ENCODE measurements at regions not wholly inside any gene's neighbourhood (a gene's known extent, or its start where the extent isn't known, plus 50 kb on each side); places are given as distances from the start of the nearest gene placed in this dataset.

GRCh38 chr15:35686347-35686746 is 140.4 kb upstream of the DPH6 start:
- H3K4me3 ChIP-seq (ENCODE audit: low read length), result no peak overlapping the region
- no peaks in the 10 kb centered on the region for H3K4me1 Mint-ChIP-seq
- H3K4me3 Mint-ChIP-seq, result no peak overlapping the region
- H3K9me3 Mint-ChIP-seq, result peaks cover 0 to 12% of the 10 kb centered on the region in 2 donors
- DNase-seq (no peak), ATAC-seq (no peak)
- peaks cover 10 to 16% of the 10 kb centered on the region in 2 donors for H3K27me3 Mint-ChIP-seq (ENCODE audit: low read depth in 2 of 2)
- H3K27me3 ChIP-seq (ENCODE audit: control insufficient read depth, insufficient read depth, low read length), result no peaks in the 10 kb centered on the region
- no peak overlapping the region for H3K27ac ChIP-seq (ENCODE audit: low read length)
- 86% methylated on average over 1 of the region's 1 CpG for WGBS (ENCODE audit: insufficient coverage)
- intact Hi-C loops (cut with micrococcal nuclease), result no loop called here
- H3K36me3 Mint-ChIP-seq, result peaks cover 5% of the 10 kb centered on the region
- H3K36me3 ChIP-seq (ENCODE audit: control insufficient read depth, insufficient read depth, low read length), result no peaks in the 10 kb centered on the region
- no peak overlapping the region for H3K27ac Mint-ChIP-seq
- no peak for TF ChIP-seq CTCF (IDR thresholded peaks at IDR 0.05)
- no peaks in the 10 kb centered on the region for H3K9me3 ChIP-seq (ENCODE audit: control insufficient read depth, insufficient read depth, low read length)
- no peaks in the 10 kb centered on the region for H3K4me1 ChIP-seq (ENCODE audit: control insufficient read depth, insufficient read depth, low read length)

- intact Hi-C loops (cut with micrococcal nuclease), result no loop called here
These were observed 143.3 kb upstream of the DPH6 start for GRCh38 chr15:35689266-35689665.

DNA sequence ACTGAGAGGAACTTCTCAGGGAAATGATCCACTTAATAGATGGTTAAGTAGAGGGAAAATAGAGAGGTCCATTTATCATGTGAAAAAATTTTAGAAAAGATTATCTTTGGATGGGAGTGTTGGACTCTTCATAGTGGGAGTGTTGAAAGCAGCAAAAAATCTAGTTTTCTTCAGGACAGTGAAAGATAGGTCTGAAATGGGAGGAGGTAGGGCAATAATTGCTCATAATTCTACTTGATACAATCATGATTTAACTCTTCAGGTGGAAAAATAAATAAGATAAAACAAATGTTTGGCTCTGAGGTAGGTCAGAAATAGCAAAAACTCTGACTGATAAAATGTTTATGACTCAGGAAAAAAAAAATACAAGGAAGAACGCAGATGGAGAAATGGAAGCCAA is 144.1 kb upstream of the DPH6 start:
- no peaks in the 10 kb centered on the region for H3K4me1 ChIP-seq (ENCODE audit: control insufficient read depth, insufficient read depth, low read length)
- no peak for ATAC-seq
- Mint-ChIP-seq H3K9me3 (peaks cover 0 to 12% of the 10 kb centered on the region in 2 donors), H3K4me1 (no peaks in the 10 kb centered on the region), H3K27me3 (ENCODE audit: low read depth in 2 of 2) (peaks cover 10 to 16% of the 10 kb centered on the region in 2 donors), H3K4me3 (no peak overlapping the region), H3K36me3 (peaks cover 5% of the 10 kb centered on the region), H3K27ac (no peak overlapping the region)
- no peak overlapping the region for H3K27ac ChIP-seq (ENCODE audit: low read length)
- 86% methylated on average over 1 of the region's 1 CpG for WGBS (ENCODE audit: insufficient coverage)
- TF ChIP-seq CTCF (IDR thresholded peaks at IDR 0.05), result no peak
- DNase-seq, result no peak
- no peak overlapping the region for H3K4me3 ChIP-seq (ENCODE audit: low read length)
- intact Hi-C loops (cut with micrococcal nuclease), result no loop called here
- H3K36me3 ChIP-seq (ENCODE audit: control insufficient read depth, insufficient read depth, low read length), result no peaks in the 10 kb centered on the region
- no peaks in the 10 kb centered on the region for H3K9me3 ChIP-seq (ENCODE audit: control insufficient read depth, insufficient read depth, low read length)
- H3K27me3 ChIP-seq (ENCODE audit: control insufficient read depth, insufficient read depth, low read length), result no peaks in the 10 kb centered on the region

More at GRCh38 chr15:35689266-35689665, 143.3 kb upstream of the DPH6 start:
- Histone ChIP-seq H3K27me3 (ENCODE audit: control insufficient read depth, insufficient read depth, low read length) (no peaks in the 10 kb centered on the region), H3K27ac (ENCODE audit: low read length) (no peak overlapping the region), H3K4me3 (ENCODE audit: low read length) (no peak overlapping the region), H3K36me3 (ENCODE audit: control insufficient read depth, insufficient read depth, low read length) (no peaks in the 10 kb centered on the region), H3K4me1 (ENCODE audit: control insufficient read depth, insufficient read depth, low read length) (no peaks in the 10 kb centered on the region), H3K9me3 (ENCODE audit: control insufficient read depth, insufficient read depth, low read length) (no peaks in the 10 kb centered on the region)
- H3K36me3 Mint-ChIP-seq, result peaks cover 5% of the 10 kb centered on the region
- no peak overlapping the region for H3K27ac Mint-ChIP-seq
- H3K4me1 Mint-ChIP-seq, result no peaks in the 10 kb centered on the region
- DNase-seq (no peak), ATAC-seq (no peak)
- WGBS (ENCODE audit: insufficient coverage), result 76% methylated on average over 6 of the region's 6 CpGs
- H3K4me3 Mint-ChIP-seq, result no peak overlapping the region
- no peak for TF ChIP-seq CTCF (IDR thresholded peaks at IDR 0.05)
- H3K9me3 Mint-ChIP-seq, result peaks cover 0 to 12% of the 10 kb centered on the region in 2 donors
- peaks cover 10 to 16% of the 10 kb centered on the region in 2 donors for H3K27me3 Mint-ChIP-seq (ENCODE audit: low read depth in 2 of 2)

DNA sequence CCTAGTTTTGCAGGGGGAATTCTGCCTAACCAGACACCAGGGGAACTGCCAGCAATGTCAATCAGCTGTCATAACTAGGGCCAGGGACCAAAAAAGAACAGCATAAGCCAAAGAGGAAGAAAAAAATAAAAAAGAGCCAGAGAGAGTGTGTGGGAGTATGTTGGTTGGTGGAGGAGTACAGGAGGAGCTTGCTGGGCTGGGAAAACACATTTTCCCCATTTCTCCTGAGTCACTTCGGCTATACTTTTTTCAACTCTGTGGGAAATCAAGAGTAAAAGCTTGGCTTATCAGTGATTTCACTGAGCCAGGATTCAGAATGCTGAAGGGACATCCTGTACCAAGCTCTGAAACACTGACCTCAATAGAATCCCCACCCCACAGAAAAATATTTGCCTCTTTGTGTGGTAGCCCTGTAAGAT is 144.7 kb upstream of the DPH6 start:
- 27% methylated on average over 1 of the region's 1 CpG for WGBS (ENCODE audit: insufficient coverage)
- intact Hi-C loops (cut with micrococcal nuclease), result no loop called here
- no peaks in the 10 kb centered on the region for H3K36me3 ChIP-seq (ENCODE audit: control insufficient read depth, insufficient read depth, low read length)
- Mint-ChIP-seq H3K4me3 (no peak overlapping the region), H3K36me3 (peaks cover 5% of the 10 kb centered on the region), H3K9me3 (peaks cover 0 to 12% of the 10 kb centered on the region in 2 donors), H3K27ac (no peak overlapping the region), H3K4me1 (no peaks in the 10 kb centered on the region), H3K27me3 (ENCODE audit: low read depth in 2 of 2) (peaks cover 7 to 16% of the 10 kb centered on the region in 2 donors)
- ATAC-seq (no peak), DNase-seq (no peak)
- H3K4me3 ChIP-seq (ENCODE audit: low read length), result no peak overlapping the region
- H3K27me3 ChIP-seq (ENCODE audit: control insufficient read depth, insufficient read depth, low read length), result no peaks in the 10 kb centered on the region
- no peaks in the 10 kb centered on the region for H3K9me3 ChIP-seq (ENCODE audit: control insufficient read depth, insufficient read depth, low read length)
- TF ChIP-seq CTCF (IDR thresholded peaks at IDR 0.05), result no peak
- no peak overlapping the region for H3K27ac ChIP-seq (ENCODE audit: low read length)
- H3K4me1 ChIP-seq (ENCODE audit: control insufficient read depth, insufficient read depth, low read length), result no peaks in the 10 kb centered on the region

Measured in natural killer cell (primary cell).